Nucleus accumbens (tissue), 56 donors: ENCODE measurements at regions not wholly inside any gene's neighbourhood (a gene's known extent, or its start where the extent isn't known, plus 50 kb on each side); places are given as distances from the start of the nearest gene placed in this dataset.

Experiments used
- DNase-seq, 56 donors: peaks; one replicate each; lab custom pipeline; 2025; lab: John Stamatoyannopoulos, UW

DNA sequence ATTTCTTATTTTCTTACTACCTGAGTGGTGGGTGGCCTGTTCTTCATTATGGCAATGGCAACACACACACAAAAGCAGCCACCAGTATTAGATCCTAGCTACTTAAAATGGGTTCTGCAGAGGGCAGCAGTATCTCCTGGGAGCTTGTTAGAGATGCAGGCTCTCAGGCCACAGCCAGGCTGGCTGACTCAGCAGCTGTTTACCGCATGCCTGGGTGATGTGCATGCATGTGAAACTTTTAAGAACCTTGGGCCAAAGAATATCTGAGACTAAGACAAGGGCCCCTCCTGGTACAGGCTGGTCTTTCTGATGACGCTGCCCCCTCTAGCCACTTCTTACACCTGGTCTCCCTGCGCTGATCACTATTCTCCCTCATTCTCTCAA lies 399.0 kb downstream of the MED10 start:
- peak in 1 of 56 donors; percentile 5 for DNase-seq

GRCh38 chr5:5978501-5979376 lies 399.6 kb downstream of the MED10 start:
- DNase-seq, result no peak

DNA sequence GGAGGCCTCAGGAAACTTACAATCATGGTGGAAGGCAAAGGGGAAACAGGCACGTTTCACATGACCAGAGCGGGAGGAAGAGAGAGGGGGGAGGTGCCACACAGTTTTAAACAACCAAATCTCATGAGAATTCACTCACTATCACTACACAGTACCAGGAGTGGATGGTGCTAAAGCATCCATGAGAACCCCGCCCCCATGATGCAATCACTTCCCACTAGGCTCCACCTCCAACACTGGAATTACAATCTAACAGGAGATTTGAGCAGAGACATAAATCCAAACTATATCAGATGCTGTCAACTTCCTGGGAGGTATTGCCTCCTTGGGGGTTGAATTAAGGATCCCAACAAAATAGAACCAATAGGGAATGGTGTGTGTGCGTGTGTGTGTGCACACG lies 407.1 kb downstream of the MED10 start:
- no peak for DNase-seq

DNA sequence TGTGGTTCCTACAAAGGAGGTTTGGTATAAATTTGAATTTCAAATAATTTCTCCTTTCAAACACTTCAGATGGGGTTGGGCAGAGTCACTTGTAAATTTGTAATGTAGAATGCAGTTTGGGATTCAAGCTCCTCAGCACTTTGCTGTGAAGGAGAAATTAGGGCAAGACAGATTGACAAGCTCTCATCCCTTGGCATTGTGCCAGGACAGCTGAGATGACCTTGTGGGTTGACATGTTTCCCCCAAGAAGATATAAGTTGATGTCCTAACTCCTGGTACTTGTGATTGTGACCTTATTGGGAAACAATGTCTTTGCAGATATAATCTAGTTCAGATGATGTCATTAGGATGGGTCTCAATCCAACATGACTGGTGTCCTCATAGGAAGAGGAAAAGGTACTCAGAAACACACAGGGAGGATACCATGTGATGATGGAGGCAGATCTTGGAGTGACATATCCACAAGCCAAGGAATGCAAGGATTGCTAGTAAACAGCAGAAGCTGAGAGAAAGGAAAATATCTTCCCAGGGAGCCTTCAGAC lies 408.3 kb downstream of the MED10 start:
- no peak for DNase-seq

GRCh38 chr5:5968981-5969380 lies 409.4 kb downstream of the MED10 start:
- DNase-seq, result no peak

GRCh38 chr5:5967944-5968343 lies 410.4 kb downstream of the MED10 start:
- DNase-seq, result no peak

DNA sequence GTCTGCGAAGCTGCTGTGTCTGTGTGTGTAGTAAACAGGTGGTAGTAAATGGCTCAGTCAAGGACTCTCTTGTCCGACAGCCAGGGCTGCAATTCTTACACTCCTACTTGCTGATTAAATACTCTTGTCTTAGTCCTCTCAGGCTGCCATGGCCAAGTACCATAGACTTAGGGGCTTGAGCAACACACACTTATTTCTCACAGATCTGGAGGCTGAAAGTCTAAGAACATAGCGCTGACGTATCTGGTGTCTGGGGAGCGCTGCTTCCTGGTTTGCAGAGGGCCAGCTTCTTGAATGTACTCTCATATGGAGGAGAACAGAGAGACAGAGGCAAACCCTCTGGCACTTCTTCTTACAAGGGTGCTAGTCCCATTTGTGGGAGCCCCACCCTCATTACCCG lies 411.0 kb downstream of the MED10 start:
- DNase-seq, result no peak

DNA sequence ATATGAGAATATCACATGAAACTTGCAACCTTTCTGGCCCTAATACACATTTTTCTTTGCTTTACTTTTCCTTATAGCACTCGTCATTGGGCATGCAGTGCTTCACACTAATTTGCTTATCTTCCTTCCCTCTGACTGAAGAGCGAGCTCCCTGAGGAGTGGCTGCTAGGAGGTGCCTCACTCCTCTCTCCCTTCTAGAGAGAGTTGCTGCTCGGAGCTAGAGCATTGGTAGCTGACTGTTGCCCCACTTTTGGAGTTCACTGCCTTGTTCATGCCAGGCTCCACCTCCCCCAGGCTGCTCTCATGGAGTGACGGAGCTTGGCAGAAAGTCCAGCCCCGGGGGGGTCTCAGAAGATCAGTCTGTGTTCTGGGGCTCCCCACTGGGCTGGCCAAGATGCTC lies 413.2 kb downstream of the MED10 start:
- DNase-seq, result no peak

- DNase-seq, result no peak
Observed at GRCh38 chr5:5964347-5964746, 414.0 kb downstream of the MED10 start.

- no peak for DNase-seq
Observed at GRCh38 chr5:5957737-5958136, 420.6 kb downstream of the MED10 start.

DNA sequence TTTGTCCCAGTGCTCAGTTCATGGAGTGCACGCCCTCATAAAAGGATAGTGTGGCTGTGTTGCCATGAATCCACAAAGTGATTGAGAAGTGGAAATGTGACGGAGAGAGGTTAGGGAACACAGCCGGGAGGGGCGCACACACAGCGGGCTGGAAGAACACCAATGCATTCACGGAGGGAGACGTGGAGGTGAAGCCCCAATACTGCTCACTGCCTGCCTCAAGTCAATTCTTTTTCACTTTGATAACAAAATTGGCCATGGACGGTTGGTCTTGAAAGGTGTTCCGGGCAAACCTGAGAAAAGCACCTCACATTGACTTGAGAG lies 424.1 kb downstream of the MED10 start:
- DNase-seq, result no peak

GRCh38 chr5:5953584-5954274 lies 424.6 kb downstream of the MED10 start:
- no peak for DNase-seq

DNA sequence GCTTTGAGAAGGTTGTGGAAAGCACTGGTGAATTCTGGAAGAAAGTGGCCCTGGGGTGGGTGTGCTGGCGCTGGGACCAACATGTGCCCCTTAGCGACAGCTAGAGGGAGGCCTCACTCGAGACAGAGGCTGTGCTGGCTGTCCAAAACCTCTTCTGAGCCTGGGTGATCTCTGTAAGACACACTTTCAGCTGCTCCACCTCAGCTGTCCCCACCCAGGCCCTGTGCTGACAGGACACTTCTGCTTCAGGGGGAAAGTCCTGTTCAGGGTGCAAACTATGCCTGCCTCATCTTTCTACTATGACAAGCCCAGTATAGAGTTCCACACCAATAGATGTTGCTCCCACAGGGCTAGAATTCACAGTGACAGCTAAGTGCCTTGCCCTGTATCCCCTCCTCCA lies 426.4 kb downstream of the MED10 start:
- no peak for DNase-seq

DNA sequence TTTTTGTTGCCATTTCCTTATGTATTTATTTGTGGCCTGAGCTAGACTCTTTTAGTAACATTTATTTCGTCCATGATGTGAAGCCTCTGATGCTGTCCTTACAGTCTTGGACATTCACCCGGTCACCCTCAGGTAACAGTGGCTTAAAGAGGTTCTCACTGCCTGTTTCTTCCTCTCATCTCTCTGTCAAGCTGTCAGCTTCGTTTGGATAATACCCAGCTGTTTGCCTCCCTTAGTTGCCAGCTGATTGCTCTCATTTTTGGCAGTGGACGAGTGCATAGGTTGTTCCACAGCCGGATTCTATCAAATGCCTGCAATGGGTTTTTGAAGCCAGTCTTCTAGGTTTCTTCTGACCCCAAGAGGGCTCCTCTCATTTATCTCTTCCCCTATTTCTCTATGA lies 427.7 kb downstream of the MED10 start:
- no peak for DNase-seq

GRCh38 chr5:5941486-5941885 lies 436.9 kb downstream of the MED10 start:
- no peak for DNase-seq

DNA sequence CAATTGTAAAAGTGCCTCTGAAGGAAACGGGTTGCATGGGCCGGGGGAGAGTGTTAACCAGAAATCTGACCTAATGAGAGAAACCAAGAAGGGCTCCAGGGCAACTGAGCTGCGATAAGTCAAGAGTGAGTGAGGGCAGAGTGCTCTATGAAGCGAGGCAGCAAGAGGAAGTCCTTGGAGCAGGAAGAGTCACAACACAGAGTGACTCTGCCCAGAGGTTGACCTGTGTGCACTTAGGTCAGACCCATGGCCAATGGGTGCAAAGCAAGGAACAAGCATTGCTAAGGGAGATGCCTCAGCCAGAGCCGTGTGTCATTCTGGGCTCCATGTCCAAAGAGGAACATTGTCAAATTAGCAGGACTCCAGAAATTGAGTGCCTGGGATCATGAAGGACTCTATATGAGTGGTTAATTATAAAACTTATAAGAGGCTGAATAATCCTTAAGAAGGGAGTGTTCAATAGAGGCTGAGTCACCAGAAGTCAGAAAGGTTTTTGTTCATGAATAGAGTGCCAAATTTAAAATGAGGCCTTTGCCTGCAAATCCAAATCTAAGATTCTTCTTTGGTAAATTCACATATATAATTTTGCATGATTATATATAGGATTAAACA lies 438.5 kb downstream of the MED10 start:
- DNase-seq, result no peak

DNA sequence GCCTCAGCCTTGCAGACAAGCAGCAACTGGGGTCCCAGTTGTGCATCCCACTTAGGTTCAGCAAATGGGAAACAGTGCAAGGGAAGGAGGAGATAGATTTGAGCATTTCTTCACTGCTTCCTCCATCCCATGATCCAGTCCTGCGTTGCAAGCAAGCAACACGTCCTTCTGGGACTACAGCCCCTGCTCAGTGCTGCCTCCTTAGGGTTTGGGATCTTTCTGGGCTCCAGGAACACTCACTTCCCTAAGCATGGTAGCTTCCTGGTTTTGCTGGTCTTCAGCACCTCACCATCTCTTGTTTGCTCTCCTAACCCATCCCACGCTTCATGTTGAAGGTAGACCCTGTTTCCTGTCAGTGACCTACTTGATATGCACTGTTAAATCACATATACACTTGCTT lies 444.7 kb downstream of the MED10 start:
- no peak for DNase-seq

GRCh38 chr5:5932824-5933223 lies 445.5 kb downstream of the MED10 start:
- DNase-seq, result no peak

DNA sequence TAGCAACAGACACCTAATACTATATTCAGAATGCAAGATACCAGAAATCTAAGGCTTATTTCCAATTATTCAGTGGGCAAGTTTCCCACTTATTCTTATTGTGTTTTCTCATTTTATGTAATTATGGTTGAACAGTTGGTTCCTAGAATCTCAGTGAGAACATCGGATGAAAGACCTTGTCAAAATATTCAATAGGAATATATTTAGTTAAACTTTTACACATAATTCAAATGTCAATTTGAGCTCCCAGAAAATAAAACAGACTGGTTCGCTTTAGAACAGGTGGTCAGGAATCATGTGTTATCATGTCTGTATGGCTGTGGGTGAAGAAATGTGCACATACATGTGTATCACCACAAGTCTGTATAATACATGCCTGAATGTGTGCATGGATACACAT lies 447.8 kb downstream of the MED10 start:
- DNase-seq, result no peak

- DNase-seq, result no peak
Observed at GRCh38 chr5:5929291-5930020, 448.9 kb downstream of the MED10 start.

GRCh38 chr5:5925191-5925590 lies 453.2 kb downstream of the MED10 start:
- DNase-seq, result no peak
